Cerebellar cortex (tissue), 1 donor: ENCODE measurements at regions not wholly inside any gene's neighbourhood (a gene's known extent, or its start where the extent isn't known, plus 50 kb on each side); places are given as distances from the start of the nearest gene placed in this dataset.
A peak's percentile ranks its signal among the peaks of the same experiment; 100 is the strongest.

Experiments used
- DNase-seq: peaks from one replicate; pipeline ENCODE4 v3.0.0-alpha.2; 2015; ENCODE audit warnings: low spot score

GRCh38 chr4:60790608-60791007 lies 409.5 kb upstream of the ADGRL3 start:
- no peak for DNase-seq

GRCh38 chr4:60794372-60794771 lies 405.8 kb upstream of the ADGRL3 start:
- DNase-seq, result no peak

DNA sequence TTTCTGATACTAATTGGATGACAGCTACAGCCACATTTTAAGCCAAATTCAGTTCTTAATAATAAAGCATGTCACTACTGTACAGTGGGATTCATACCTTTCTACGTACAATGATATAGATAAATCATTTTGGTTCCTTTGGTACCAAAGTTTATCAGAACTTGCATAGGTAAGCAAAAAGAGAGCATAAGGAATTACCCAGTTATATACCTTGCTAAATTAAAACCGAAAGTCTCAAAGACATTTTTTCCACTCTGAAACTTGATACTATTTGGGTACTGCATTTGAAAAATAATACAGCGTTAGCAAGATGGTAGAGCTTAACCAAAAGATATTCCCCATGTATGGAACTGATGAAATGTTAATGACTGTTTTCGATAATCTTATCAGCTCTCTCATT lies 400.9 kb upstream of the ADGRL3 start:
- no peak for DNase-seq

DNA sequence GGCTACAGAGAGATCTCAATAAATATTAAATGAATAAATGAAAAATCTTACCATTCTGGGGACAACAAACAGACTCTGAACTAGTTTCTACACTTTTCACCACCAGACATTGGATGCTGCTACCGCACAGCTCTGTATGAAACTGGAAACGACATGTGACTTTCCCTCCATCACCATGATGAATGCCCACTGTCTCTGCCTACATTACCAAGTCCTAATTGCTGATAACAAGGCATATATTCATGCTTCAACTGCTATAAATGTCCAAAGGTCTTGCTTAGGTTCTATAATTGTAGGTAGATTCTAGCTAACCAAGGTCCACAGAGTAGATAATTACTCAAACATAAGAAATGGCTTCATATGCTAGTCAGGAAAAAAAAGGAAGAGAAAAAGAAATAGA lies 399.4 kb upstream of the ADGRL3 start:
- no peak for DNase-seq

GRCh38 chr4:60805500-60806313 lies 394.4 kb upstream of the ADGRL3 start:
- DNase-seq, result peak; percentile 27

- no peak for DNase-seq
These were observed 391.2 kb upstream of the ADGRL3 start for GRCh38 chr4:60808726-60809485.

DNA sequence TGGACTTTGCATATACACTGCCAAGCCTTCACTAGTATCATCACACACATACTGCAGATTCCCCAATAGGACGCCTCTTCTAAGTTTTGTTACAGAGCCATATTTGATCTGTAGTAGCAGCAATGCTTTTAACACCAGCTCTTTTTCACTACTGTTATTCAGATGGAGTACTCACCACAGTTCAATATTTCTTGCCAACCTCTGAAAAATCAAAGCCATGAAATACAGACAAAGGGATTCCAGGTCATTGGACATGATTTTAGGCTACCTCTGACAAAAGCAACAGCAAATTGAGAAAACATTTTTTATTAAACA lies 390.7 kb upstream of the ADGRL3 start:
- no peak for DNase-seq

GRCh38 chr4:60812811-60813210 lies 387.3 kb upstream of the ADGRL3 start:
- no peak for DNase-seq

DNA sequence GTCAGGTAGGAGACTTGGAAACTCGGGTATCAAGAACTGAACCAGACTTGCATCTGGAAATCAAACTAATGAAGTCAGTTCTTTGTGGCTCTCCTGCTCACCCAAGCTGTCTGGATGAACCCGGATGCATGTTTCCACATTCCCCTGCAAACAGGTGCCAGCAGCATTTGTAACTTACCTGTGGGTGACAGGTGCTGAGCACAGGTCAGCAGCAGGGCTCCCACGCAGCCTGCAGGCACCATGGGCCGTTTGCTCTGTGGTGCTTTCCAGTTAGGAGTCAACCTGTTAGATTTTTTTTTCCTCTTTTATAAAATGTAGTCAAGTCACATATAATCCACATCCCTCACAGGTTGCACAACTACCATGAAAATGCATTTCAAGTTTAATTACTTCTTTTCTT lies 385.6 kb upstream of the ADGRL3 start:
- DNase-seq, result no peak

DNA sequence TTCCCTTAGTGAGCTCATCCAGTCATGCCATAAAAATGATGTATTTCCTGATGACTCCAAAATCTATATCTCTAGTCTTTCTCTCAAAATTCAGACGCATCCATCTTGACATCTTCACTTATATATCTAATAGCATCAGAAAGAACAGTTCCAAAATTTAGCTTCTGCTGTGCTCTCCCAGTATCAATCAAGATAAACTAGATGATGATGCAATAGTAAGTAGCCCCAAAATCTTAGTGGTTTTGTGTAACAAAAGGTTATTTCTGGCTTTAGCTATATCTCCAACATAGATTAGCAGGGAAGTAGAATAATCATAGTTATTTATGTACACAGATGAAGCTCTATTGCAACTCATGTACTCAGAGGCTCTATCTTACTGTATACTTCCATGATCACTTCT lies 382.5 kb upstream of the ADGRL3 start:
- DNase-seq, result no peak

DNA sequence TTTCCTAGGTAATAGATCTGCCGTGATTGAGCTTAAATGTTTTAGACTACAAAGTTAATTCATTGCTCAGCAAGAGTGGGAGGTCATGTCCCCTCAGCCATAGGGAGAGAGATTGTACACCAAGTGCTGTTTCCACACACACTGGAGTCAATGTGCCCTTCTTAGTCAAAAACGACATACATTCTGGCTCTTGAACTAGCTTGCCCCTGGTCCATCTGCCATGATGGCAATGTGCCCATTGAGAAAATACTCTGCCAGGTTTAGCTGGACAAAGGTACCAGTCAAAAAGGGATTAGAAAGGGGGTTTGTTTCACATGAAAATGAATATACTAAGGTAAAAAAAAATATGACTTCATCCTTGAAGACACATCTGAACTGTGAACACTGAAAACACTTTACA lies 377.1 kb upstream of the ADGRL3 start:
- DNase-seq, result peak; percentile 70

DNA sequence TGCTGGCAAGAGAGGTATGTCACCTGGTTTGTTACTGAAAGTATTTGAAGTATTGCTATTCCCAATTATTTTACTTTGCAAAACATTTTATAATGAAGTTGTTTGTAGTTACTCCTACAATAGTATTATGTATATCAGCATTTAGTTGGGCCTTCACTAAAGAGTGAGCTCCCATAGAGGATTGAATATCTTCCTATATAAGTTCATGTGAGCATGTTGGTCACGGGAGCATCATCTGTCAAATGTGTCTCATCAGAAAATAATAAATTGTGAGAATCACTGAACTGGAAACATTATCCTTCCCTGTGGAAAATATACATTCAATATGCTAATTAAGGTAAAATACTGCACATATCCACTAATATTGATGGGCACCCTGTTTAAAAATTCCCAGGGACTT lies 360.1 kb upstream of the ADGRL3 start:
- DNase-seq, result no peak

DNA sequence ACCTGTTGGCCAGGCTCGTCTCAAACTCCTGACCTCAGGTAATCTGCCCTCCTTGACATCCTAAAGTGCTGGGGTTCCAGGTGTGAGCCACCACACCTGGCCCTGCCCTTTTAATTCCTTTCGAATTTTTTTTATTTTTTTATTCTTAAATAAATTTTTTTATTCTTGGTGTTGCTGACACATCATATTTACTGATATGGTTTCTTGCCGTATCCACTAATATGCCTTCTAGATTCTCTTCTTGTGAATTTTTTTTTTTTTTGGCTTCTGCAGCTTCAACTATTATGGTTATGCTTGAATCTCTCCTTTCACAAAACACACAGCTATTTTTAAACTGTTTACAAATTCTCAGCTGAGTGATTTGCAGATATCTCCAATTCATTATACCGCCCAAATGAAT lies 353.4 kb upstream of the ADGRL3 start:
- no peak for DNase-seq

DNA sequence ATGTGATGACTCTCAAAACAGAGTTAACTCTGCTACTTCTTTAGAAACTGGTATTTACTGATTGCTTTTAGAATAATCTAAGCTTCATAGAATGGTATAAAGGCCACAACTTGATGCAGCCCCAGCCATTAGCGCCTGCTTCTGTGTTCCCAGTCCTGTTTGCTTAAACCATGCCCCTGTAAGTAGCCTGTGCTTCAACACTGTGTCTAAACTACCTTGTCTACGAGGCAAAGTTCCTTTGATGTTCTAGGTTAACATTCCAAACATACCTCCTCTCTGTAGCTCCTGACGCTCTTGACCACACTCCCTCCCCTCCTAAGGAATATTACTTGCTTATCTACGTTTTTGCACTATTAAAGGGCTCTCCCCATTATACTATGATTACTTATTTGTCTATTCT lies 352.5 kb upstream of the ADGRL3 start:
- DNase-seq, result no peak

- DNase-seq, result no peak
These were observed 342.9 kb upstream of the ADGRL3 start for GRCh38 chr4:60857130-60857753.

DNA sequence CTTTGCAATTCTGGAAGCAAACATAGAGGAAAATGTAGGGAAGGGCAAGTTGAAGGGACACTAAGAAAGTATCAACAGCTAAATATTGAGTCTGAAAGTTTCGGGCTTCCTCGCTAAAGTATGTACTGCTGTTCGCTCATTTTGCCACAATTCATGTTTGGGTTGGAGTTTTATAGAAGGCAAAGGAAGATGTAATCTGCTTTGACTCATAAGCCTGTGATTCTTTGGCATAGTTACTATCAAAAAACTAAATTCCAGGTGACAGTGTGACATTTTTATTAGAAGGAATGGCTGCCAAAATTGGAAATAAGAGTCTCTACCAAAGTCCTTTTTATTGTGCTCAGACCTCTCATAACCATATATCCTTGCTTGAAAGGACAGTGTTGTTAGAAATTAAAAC lies 336.7 kb upstream of the ADGRL3 start:
- DNase-seq, result no peak

GRCh38 chr4:60865273-60865672 lies 334.9 kb upstream of the ADGRL3 start:
- DNase-seq, result peak; percentile 2

- no peak for DNase-seq
These were observed 331.7 kb upstream of the ADGRL3 start for GRCh38 chr4:60868232-60868960.

- no peak for DNase-seq
These were observed 320.9 kb upstream of the ADGRL3 start for GRCh38 chr4:60879135-60879701.

DNA sequence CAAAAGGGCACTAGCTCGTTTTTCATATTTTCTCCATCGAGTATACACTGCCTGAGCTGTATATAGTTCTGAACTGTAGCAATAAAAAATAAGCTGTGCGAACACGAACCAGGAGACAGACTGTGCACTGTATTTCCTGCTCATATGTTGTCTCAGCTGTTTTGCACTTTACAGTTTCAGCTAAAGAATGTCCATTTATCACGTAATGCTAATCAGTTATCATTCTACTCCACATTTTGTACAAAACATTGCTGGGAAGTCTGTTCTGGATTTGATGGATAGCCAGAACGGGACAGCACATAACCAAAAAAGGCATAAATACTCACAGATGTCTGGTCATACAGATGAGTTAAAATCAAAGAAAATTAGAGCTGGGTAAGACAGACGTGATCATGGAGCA lies 315.5 kb upstream of the ADGRL3 start:
- no peak for DNase-seq

DNA sequence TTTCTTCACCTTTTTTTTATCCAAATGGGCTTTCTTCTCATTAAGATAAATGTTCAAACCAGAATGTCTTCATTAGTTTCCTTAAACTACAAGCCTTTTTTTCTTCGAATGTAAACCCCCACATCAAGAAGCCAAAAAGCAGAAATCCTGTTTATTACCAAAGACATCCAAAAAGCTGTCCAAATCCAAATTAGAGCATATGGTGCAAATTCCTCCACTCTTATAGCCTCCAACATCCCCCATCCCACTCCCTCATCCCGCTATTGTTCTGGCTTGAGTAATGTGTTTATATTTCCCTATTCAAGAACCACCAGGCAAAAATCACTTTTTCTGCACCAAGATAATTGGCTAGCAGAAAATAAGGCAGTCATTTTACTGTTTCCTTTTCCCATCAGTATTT lies 315.1 kb upstream of the ADGRL3 start:
- DNase-seq, result no peak

DNA sequence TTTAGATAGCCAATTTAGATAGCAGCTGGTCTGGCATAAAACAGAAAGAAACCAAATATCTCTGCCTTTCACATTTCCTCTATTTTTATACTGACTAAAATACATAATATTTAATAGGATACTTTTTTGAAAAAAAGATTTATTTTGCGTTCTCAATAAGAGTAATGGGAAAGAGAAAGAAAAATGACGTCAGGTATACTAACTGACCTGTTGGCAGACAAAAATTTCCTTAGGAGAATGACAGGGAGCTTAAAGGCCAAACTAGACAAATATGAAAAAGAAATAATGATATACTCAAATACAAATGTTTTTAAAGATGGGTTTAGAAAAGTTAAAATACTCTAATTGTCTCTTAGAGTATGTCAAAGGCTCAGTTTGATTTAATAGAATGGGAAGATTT lies 309.4 kb upstream of the ADGRL3 start:
- DNase-seq, result no peak
